ENCODE measurements at regions not wholly inside any gene's neighbourhood (a gene's known extent, or its start where the extent isn't known, plus 50 kb on each side); places are given as distances from the start of the nearest gene placed in this dataset.

DNA sequence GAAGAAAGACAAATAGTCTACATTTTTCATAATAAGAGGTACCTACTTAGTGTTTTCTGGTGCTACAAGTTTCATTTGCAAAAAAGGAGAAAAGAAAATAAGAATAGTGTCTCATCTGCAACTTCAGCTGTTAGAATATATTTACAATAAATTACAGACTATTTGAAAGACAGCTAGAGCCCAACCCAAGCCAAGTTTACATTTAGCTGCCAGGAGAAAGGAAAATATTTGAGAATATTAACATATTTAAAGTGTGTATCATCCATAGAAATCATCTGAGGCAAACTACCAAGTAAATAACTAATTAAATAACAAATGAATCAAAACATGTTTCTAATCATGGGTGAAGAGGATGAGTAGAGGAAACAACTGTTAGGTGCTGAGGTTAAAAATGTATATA lies 209.2 kb upstream of the ZSWIM2 start:
- Histone ChIP-seq H3K27ac (no peak overlapping the region), H3K27me3 (no peaks in the 10 kb centered on the region), H3K4me1 (no peaks in the 10 kb centered on the region), H3K4me3 (no peak overlapping the region), H3K36me3 (no peaks in the 10 kb centered on the region), H3K9me3 (peaks cover 0 to 4% (median 0%) of the 10 kb centered on the region in 4 donors)
- intact Hi-C loops (cut with DNase I; ENCODE audit: low total_unique reads): no loop called here
- no peak for TF ChIP-seq EP300 (IDR thresholded peaks at IDR 0.05)
- no peak for TF ChIP-seq POLR2A (IDR thresholded peaks at IDR 0.05)
- TF ChIP-seq POLR2AphosphoS5 (IDR thresholded peaks at IDR 0.05): no peak
- TF ChIP-seq, protein P1, sequence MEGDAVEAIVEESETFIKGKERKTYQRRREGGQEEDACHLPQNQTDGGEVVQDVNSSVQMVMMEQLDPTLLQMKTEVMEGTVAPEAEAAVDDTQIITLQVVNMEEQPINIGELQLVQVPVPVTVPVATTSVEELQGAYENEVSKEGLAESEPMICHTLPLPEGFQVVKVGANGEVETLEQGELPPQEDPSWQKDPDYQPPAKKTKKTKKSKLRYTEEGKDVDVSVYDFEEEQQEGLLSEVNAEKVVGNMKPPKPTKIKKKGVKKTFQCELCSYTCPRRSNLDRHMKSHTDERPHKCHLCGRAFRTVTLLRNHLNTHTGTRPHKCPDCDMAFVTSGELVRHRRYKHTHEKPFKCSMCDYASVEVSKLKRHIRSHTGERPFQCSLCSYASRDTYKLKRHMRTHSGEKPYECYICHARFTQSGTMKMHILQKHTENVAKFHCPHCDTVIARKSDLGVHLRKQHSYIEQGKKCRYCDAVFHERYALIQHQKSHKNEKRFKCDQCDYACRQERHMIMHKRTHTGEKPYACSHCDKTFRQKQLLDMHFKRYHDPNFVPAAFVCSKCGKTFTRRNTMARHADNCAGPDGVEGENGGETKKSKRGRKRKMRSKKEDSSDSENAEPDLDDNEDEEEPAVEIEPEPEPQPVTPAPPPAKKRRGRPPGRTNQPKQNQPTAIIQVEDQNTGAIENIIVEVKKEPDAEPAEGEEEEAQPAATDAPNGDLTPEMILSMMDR (IDR thresholded peaks at IDR 0.05): no peak
- no peak for DNase-seq

DNA sequence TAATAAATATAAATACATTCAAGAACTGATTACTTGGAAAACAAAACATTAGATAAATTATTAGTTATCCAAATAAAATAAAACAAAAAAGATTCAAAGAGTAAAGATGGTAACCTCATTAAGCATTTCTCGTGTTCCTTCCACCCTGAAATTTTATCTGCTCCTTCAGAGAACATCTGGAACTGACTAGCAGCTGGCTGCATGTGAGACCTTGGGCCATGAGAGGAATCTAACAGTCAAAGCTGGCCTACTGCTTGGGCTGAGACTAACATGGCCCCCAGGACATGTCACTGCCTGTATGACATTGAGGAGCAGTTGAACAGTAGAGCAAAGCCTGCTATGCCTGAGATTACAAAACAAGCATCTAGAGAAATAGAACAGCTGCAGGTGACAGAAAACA lies 208.5 kb upstream of the ZSWIM2 start:
- Histone ChIP-seq H3K27ac (no peak overlapping the region), H3K9me3 (peaks cover 0 to 4% (median 0%) of the 10 kb centered on the region in 4 donors), H3K27me3 (no peaks in the 10 kb centered on the region), H3K4me1 (no peaks in the 10 kb centered on the region), H3K4me3 (no peak overlapping the region), H3K36me3 (no peaks in the 10 kb centered on the region)
- intact Hi-C loops (cut with DNase I; ENCODE audit: low total_unique reads): no loop called here
- TF ChIP-seq POLR2AphosphoS5 (IDR thresholded peaks at IDR 0.05): no peak
- TF ChIP-seq EP300 (IDR thresholded peaks at IDR 0.05): no peak
- TF ChIP-seq, protein P1 (IDR thresholded peaks at IDR 0.05): no peak
- TF ChIP-seq POLR2A (IDR thresholded peaks at IDR 0.05): no peak
- 66 to 94% (median 76%) methylated on average over 1 of the region's 1 CpG for WGBS, 5 donors
- DNase-seq: no peak

DNA sequence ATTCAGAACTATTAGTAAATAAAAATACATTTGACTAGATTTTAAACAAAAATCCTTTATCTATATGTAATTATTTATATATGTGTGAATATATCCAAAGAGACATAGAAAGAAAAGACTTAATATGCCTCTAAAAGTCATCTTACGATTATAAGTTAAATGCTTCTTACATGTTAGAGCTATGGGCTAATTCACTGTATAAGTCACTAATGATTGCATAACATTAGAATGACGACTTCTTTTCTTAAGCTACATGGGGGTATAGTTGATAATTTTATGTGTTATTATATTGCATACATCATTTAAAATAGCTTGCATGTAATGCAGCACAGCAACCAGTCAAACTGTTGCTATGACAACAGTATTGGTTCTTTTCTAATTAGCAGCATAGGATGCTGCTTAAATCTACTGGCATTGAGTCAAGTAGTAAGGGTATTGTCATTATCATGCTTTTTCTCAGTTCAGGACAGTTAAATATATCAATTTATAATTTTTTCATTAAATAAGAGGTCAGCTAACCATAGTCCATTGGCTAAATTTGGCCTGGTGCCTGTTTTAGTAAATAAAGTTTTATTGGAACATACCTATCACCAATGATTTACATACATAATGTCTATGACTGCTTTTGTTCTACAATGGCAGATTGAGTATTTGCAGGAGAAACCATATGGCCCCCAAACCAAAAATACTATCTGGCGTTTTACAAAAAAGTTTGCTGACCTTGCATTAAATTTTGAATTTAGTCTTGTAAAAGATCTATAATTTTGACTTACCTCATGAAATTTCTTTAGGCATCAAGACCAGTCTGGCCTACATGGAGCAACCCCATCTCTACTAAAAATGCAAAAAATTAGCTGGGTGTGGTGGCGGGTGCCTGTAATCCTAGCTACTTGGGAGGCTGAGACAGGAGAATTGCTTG lies 207.7 kb upstream of the ZSWIM2 start:
- Histone ChIP-seq H3K4me1 (no peaks in the 10 kb centered on the region), H3K27ac (no peak overlapping the region), H3K4me3 (no peak overlapping the region), H3K36me3 (no peaks in the 10 kb centered on the region), H3K27me3 (no peaks in the 10 kb centered on the region), H3K9me3 (peaks cover 0 to 4% (median 0%) of the 10 kb centered on the region in 4 donors)
- TF ChIP-seq POLR2AphosphoS5 (IDR thresholded peaks at IDR 0.05) (no peak), EP300 (IDR thresholded peaks at IDR 0.05) (no peak), POLR2A (IDR thresholded peaks at IDR 0.05) (no peak)
- TF ChIP-seq, protein P1 (IDR thresholded peaks at IDR 0.05): no peak
- intact Hi-C loops (cut with DNase I; ENCODE audit: low total_unique reads): no loop called here
- no peak for DNase-seq
- WGBS, 5 donors: 82 to 94% (median 88%) methylated on average over 4 of the region's 4 CpGs

DNA sequence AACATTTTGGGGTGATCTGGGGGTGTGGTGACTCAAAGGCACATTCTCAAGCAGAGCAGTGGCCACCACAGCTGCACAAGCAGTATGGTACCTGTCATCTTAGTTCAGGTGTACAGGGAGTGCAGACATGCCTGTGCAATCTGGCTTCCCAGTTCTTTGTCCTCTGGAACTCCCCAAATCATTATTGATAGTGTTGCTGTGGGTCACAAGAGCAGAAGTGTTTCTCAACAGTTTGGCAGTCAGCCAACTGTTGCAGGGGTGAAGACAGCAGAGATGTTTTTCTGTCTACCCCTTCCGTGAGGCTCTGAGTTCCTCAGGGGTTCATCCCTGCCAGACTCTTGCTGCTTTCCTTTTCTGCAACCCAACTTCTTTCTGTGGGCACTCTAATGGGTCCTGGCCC lies 206.5 kb upstream of the ZSWIM2 start:
- TF ChIP-seq POLR2AphosphoS5 (IDR thresholded peaks at IDR 0.05): no peak
- TF ChIP-seq, protein P1 (IDR thresholded peaks at IDR 0.05): no peak
- TF ChIP-seq POLR2A (IDR thresholded peaks at IDR 0.05): no peak
- no peak for TF ChIP-seq EP300 (IDR thresholded peaks at IDR 0.05)
- WGBS, 5 donors: 40 to 51% (median 44%) methylated on average over 1 of the region's 1 CpG
- intact Hi-C loops (cut with DNase I; ENCODE audit: low total_unique reads): no loop called here
- Histone ChIP-seq H3K27ac (no peak overlapping the region), H3K27me3 (no peaks in the 10 kb centered on the region), H3K4me3 (no peak overlapping the region), H3K4me1 (no peaks in the 10 kb centered on the region), H3K36me3 (no peaks in the 10 kb centered on the region), H3K9me3 (peaks cover 0 to 6% (median 0%) of the 10 kb centered on the region in 4 donors)
- DNase-seq: peak in 1 of 2 donors; percentile 15
